HG03354 (cell line): ENCODE measurements at regions not wholly inside any gene's neighbourhood (a gene's known extent, or its start where the extent isn't known, plus 50 kb on each side); places are given as distances from the start of the nearest gene placed in this dataset.

ENCODE experiments used
- ATAC-seq: cut with Tn5 transposase; IDR thresholded peaks from one replicate; pipeline ENCODE4 v1.9.1; 2021; ENCODE audit warnings: mild to moderate bottlenecking; ENCODE audit not compliant: unreplicated experiment, poor library complexity, severe bottlenecking

GRCh38 chr2:106704798-106705197, 181.2 kb downstream of the ST6GAL2 start:
- no peak for ATAC-seq

GRCh38 chr2:106705877-106706276, 180.1 kb downstream of the ST6GAL2 start:
- ATAC-seq = no peak

- ATAC-seq = no peak
Observed at GRCh38 chr2:106706283-106706682, 179.7 kb downstream of the ST6GAL2 start.

- ATAC-seq = no peak
Observed at GRCh38 chr2:106708209-106708608, 177.8 kb downstream of the ST6GAL2 start.

- ATAC-seq = no peak
Observed at GRCh38 chr2:106709229-106709628, 176.7 kb downstream of the ST6GAL2 start.

- ATAC-seq = no peak
Observed at GRCh38 chr2:106719222-106719621, 166.7 kb downstream of the ST6GAL2 start.

GRCh38 chr2:106720026-106720425, 165.9 kb downstream of the ST6GAL2 start:
- no peak for ATAC-seq

- ATAC-seq = no peak
Observed at GRCh38 chr2:106724301-106724794, 161.6 kb downstream of the ST6GAL2 start.

GRCh38 chr2:106734165-106734564, 151.8 kb downstream of the ST6GAL2 start:
- no peak for ATAC-seq

GRCh38 chr2:106735807-106736206, 150.2 kb downstream of the ST6GAL2 start:
- no peak for ATAC-seq

GRCh38 chr2:106736221-106736620, 149.7 kb downstream of the ST6GAL2 start:
- no peak for ATAC-seq

- no peak for ATAC-seq
Observed at GRCh38 chr2:106745468-106745867, 140.5 kb downstream of the ST6GAL2 start.

GRCh38 chr2:106749823-106750222, 136.1 kb downstream of the ST6GAL2 start:
- no peak for ATAC-seq
